H7 (cell line): ENCODE measurements at regions not wholly inside any gene's neighbourhood (a gene's known extent, or its start where the extent isn't known, plus 50 kb on each side); places are given as distances from the start of the nearest gene placed in this dataset.
A peak's percentile ranks its signal among the peaks of the same experiment; 100 is the strongest.

ENCODE experiments used
- DNase-seq: peaks from one replicate; pipeline ENCODE4 v3.0.0; 2012
- H3K27me3 ChIP-seq: 2 replicates; pipeline ENCODE4 v1.6.0; 2011; ENCODE audit warnings: mild to moderate bottlenecking, low read length; ENCODE audit not compliant: control insufficient read depth, insufficient read depth
- H3K36me3 ChIP-seq: replicated peaks from 2 replicates; pipeline ENCODE4 v1.5.1; 2011; ENCODE audit warnings: low read length; ENCODE audit not compliant: control insufficient read depth, insufficient read depth
- H3K4me3 ChIP-seq: 2 replicates; pipeline ENCODE4 v1.5.1; 2011; ENCODE audit warnings: low read depth, mild to moderate bottlenecking, control low read depth, low read length, moderate library complexity; ENCODE audit not compliant: insufficient read depth

DNA sequence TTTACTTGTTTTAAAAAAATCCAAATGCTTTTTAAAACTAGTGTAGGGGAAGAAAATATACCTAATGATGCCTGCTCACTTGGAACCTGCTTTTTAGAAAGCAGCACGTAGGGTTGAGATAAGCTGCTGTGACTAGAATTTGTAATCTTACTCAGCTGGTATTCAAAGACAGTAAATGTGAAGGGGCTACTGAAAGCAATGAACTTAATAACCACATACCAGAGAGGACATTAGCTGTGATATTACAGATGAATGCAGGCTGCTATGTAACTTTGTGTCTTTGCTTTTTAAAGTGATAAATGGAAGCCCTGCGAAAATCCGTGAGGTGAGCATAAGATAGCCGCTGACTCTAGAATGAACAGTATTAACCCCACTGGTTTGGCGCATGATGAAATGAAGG is 124.1 kb downstream of the TRIML1 start:
- no peak for DNase-seq
- H3K36me3 ChIP-seq: no peaks in the 10 kb centered on the region
- H3K27me3 ChIP-seq: no peaks in the 10 kb centered on the region
- H3K4me3 ChIP-seq: no peak overlapping the region

DNA sequence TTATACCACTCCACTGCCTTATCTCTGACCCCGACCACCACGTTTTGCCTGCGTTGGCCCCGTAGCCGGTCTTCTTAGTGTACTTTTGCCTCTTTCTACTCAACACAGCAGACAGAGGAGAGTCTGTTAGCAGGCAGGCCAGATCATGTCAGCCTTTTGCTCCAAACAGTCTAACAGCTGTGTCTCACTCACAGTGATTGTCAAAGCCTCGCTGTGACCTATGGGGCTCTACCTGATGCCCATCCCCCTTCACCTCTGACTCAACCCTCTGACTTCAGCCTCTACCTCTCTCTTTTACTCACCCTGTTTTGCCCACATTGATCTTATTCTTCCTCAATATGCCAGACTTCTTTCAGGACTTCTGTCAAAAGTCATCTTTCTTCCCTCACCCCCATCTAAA is 127.1 kb downstream of the TRIML1 start:
- Histone ChIP-seq H3K36me3 (no peaks in the 10 kb centered on the region), H3K4me3 (no peak overlapping the region), H3K27me3 (no peaks in the 10 kb centered on the region)
- no peak for DNase-seq

DNA sequence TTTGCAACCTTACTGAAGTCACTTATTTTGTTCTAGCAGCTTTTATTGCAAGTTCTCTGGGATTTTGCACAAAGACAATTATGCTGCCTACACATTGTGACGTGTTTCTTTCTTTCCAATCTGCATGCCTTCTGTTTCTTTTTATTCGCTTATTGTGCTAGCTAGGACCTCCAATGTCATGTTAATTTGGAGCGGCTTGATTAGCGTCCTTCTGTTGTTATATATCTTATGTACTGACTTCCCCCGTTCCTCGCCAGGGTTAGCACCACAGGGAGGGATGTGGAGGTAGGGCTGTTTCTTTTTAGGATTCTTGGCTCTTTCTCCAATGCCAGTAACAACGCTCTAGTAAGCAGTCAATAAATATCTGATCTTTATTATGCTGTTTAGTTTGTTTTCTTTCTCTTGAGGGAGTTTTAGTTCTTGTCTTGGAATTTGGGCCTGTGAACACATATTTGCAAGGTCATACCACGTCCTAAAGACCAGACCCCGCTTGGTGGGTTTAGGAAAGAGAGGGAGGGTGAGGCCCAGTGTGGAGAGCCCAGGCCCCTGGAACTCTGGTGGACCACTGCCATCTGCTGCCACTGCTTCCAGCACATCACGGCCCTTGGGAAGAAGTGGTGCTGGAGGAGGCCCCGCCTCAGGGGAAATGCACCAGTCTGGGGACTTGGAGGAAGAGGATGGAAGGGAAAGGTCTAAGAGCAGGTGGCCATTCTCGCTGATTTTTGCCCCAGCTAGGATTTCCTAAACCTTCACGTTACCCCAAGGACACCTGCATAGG is 129.1 kb downstream of the TRIML1 start:
- Histone ChIP-seq H3K36me3 (no peaks in the 10 kb centered on the region), H3K27me3 (no peaks in the 10 kb centered on the region), H3K4me3 (no peak overlapping the region)
- DNase-seq: peak; percentile 50

DNA sequence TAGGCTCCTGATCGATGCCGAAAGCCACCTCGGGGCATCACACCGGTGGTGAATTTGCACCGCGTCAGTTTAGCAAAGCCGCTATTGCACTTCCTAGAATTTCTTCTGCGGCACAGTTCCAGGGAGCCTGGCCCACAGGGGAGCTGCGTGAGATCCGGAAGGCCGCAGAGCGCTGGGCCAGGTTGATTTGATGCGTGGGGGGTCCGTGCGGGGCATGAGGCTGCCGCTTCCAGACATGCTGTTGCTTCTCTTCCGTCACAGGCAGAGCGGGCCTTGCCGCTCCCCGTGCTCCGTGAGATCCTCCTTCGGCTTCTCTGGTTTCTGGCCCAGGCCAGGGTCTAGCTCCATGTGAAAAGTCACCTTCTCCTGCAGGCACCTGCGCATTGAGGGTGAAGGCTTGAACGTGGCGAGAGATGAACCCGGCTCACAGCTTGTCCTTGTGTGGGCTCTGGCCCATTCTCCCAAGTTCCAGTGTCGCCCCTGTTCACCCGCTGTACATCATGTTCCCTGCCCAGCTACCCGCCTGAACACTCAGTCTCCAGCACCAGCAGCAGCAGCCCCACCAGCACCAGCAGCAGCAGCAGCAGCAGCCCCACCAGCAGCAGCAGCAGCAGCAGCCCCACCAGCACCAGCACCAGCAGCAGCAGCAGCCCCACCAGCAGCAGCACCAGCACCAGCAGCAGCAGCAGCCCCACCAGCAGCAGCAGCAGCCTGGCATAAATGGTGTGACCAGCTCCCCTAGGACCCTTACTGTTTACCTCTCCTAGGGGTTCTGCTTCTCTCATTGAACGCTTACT is 131.2 kb downstream of the TRIML1 start:
- Histone ChIP-seq H3K4me3 (no peak overlapping the region), H3K36me3 (no peaks in the 10 kb centered on the region), H3K27me3 (no peaks in the 10 kb centered on the region)
- no peak for DNase-seq

DNA sequence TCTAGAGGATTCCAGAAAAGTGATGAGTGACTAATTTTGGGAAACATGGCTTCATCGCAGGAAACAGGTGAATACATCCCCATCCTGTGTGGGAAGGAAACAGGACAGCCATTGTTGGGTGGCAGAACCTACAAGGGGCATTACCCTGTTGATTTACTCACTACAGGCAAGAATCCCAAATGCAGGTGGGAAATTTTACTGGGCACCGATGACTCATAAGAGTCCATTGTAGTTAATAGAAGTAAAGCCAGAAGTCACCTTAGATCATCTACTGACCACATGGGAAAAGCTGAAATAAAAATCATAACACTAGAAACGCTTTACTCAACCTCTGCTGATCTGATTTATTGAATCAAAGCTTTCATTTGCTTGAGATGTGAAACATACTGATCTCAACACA is 136.4 kb downstream of the TRIML1 start:
- no peaks in the 10 kb centered on the region for H3K27me3 ChIP-seq
- no peaks in the 10 kb centered on the region for H3K36me3 ChIP-seq
- DNase-seq: no peak
- H3K4me3 ChIP-seq: no peak overlapping the region

DNA sequence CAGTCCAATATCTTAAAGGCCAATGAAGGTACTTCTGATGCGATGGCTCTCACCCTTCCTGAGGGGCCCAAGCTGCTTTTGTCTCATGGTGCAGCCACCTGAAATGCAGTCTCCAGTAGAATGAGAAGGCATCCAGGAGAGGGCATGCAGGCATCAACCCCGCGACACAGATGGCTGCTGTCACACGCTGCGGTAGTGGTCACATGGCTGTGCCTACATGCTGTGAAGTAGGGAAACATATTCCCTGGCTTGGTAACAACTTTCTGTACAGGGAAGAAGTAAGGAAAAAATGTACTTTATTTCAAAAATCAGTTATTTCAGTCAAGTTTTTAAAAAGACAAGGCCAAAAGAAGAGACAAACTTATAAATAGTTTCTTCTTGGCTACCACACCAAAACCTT is 139.9 kb downstream of the TRIML1 start:
- Histone ChIP-seq H3K36me3 (no peaks in the 10 kb centered on the region), H3K27me3 (peaks cover 20% of the 10 kb centered on the region), H3K4me3 (no peak overlapping the region)
- no peak for DNase-seq

DNA sequence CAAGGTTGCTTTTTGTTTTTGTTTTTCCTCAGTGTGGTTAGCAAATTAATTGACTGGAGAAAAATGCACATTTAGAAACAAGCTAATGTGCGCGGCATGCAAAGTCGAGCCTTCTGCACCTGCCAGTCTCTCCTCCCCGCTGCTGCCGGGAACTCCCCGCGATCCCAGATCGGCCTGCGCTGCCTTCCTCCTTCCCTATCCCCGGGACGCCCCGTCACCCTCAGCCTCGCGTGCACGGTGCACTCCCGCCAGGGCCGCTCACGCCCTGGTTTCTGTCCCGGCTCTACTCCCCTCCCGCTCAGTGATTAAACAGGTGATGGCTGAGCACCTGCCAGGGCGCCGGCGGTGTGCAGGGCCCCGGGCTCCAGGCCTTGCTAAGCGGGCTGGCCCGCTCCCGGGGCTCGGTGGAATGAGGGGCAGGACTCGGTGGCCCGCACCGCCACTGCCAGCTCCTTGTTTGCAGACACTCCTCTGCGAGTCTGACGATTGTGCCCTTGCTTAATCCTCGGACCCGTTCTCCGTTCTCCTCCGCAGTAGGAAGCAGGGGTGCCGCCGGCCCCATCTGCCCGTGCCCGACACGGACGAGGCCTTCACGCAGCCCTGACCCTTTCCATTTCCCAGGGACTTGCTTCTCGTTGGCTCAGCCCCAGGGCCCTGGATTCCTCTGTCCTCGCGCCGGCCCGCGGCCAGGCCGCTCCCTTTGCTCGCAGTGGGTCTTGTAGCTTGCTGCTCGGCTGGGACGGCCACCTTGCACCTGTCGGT is 143.4 kb downstream of the TRIML1 start:
- no peaks in the 10 kb centered on the region for H3K36me3 ChIP-seq
- DNase-seq: peak; percentile 78
- peak overlapping the region; percentile 33 for H3K4me3 ChIP-seq
- H3K27me3 ChIP-seq: peaks cover 20% of the 10 kb centered on the region

DNA sequence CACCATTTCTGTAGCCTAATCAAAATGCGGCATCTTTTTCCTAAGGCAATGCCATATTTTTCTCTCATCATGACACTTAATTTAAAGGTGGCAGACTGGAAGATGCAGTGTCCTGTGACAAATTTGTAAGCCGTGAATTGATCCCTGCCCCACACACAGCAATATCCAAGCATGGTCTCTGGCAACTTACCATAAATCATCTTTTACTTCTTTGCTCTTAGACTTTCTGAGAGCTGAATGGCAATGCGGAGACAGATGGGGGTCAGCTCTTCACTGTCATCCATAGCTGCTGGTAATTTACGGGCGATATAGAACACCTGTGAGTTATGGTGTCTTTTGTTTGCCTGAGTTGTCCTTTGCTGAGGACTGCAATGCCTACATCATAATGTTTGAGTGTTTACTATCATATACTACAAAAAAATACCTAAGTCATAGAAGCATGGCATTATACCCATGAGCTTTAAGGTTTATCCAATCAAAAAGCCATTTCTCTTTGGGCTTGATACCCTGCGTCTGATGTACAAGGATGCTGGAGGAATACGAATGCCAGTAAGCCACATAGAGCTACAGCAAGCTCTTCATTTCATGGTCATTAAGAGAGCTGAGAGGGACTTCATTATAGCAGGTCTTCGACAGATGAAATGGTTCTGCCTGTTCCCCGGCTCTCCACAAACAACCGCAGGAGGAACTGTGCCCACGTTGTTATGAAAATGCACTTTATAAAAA is 148.1 kb downstream of the TRIML1 start:
- DNase-seq: no peak
- H3K4me3 ChIP-seq: no peak overlapping the region
- H3K27me3 ChIP-seq: peaks cover 17% of the 10 kb centered on the region
- no peaks in the 10 kb centered on the region for H3K36me3 ChIP-seq

DNA sequence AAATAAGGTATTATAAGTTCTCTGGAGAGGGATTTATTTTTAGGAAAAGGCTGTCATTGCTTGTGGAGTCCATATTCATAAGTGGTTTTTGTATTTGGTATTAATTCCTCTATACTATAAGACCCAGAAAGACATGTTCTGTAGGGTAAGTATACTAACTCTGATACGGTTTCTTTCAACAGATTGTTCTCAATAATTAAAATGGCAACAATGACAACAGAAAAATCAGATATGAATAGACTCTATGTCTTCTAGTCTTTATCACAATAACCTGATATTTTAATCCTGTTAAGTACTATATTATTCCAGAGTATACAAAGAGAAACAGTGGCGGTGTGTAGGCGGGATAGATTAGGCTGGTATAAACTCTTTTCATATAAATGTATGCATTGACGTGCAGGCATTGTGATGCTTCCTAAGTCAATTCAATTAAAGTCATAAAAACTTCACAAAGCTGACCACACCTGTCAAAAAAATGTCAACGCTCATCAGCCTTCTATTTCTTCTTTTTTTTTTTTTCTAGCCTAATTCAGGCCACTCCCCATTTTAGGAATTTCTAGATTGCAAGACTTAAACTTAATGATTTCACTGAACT is 150.4 kb downstream of the TRIML1 start:
- H3K27me3 ChIP-seq: no peaks in the 10 kb centered on the region
- H3K36me3 ChIP-seq: no peaks in the 10 kb centered on the region
- no peak for DNase-seq
- H3K4me3 ChIP-seq: no peak overlapping the region

DNA sequence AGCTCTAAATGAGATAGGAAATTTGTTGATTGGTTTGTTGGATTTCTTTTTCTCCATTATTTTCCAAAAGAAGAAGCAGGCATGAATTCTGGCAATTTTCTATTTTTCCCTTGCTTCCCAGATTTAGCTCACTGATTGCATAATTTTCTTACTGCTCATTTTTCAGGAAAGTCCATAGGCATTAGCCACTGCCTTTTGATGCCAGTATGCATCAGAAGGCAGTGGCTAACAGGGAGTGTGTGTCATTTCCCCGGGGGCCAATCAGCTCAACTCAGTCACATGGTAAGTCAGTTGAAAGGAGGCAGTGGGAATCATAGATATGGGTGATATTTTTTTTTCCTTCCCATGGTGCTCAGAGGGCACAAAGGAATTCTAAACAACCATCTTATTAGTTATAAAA is 156.7 kb downstream of the TRIML1 start:
- Histone ChIP-seq H3K36me3 (no peaks in the 10 kb centered on the region), H3K27me3 (no peaks in the 10 kb centered on the region), H3K4me3 (no peak overlapping the region)
- DNase-seq: no peak

DNA sequence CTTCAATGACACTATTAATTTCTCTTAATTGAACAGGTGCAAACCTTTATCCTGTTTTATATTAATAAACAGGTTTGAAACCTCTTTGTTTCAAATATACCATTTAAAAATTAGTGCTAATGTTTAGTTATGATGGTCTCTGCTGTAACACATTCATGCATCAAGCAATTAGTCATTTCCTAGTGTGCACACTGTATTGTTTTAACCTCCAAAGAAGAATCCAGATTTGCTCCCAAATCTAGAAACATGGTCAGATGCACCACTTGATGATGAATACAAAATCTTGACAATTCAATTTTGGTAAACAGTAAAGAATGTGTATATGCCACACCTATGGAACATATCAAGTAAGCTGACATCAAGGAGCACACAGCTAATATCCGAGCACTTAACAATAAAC is 157.1 kb downstream of the TRIML1 start:
- H3K36me3 ChIP-seq: no peaks in the 10 kb centered on the region
- no peaks in the 10 kb centered on the region for H3K27me3 ChIP-seq
- DNase-seq: no peak
- H3K4me3 ChIP-seq: no peak overlapping the region

DNA sequence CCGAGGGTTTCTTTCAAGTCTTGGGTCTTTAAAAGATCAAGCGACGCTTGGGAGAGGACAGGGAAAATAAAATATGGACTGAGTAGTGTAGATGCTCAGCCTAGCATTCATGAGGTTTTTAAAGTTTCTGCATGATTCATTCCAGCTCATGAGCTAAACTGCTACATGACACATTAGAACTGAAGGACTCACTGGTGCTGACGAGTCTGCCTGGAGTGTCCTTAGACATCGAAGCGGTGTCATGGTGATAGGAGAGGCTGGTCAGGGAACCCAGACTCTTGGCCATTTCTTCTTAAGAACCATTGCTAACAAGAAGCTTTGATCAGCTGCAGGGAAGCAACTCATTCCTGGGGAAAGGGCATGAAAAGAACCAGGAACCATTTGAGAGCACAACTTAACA is 158.6 kb downstream of the TRIML1 start:
- H3K4me3 ChIP-seq: no peak overlapping the region
- H3K27me3 ChIP-seq: no peaks in the 10 kb centered on the region
- H3K36me3 ChIP-seq: no peaks in the 10 kb centered on the region
- no peak for DNase-seq

DNA sequence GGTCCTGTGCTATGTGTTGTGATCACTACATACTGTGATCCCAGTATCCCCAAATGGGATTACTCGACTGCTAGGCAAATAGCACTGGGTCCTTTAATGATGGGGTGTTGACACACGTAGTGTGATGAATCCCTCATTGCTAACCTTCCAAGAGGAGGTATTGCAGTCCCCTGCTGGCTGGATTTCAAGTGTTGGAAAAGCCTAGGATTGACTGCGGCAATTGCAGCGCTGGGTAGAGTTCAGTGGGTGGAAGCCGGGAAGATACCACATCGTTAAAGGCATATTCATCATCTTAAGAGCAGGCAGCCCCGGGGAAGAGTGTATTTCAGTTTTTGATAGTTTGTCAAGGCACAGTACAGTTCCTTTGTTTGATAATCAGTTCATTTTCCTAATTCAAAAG is 159.9 kb downstream of the TRIML1 start:
- H3K27me3 ChIP-seq: no peaks in the 10 kb centered on the region
- DNase-seq: no peak
- H3K36me3 ChIP-seq: no peaks in the 10 kb centered on the region
- H3K4me3 ChIP-seq: no peak overlapping the region

DNA sequence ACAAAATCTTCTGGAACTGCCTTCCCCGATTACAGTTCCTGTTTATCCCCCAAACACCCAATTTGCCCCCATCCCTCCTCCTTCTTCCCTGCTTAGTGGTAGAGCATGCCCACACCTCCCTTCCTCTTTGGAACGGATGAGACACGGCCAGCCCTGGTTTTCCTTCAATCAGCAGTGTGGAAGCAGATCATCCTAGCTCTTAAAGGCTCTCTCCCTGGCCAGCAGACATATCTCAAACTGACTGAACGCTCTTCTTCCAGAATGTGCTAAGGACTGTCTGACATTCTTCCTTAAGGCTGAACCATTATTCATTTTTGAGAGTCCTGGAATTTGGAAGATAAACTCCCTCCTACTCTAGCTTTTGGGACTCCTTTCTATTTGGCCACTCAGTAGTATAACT is 161.1 kb downstream of the TRIML1 start:
- Histone ChIP-seq H3K27me3 (no peaks in the 10 kb centered on the region), H3K4me3 (no peak overlapping the region), H3K36me3 (no peaks in the 10 kb centered on the region)
- DNase-seq: no peak
